Loucy (cell line): ENCODE measurements at regions not wholly inside any gene's neighbourhood (a gene's known extent, or its start where the extent isn't known, plus 50 kb on each side); places are given as distances from the start of the nearest gene placed in this dataset.

Source experiments
- H2AFZ ChIP-seq: fragments of 200-600 bp; sonication (generic); 2 replicates; pipeline ENCODE4 v1.6.0; 2016; ENCODE audit warnings: antibody characterized with exemption, mild to moderate bottlenecking, low read length, moderate library complexity
- H3F3A ChIP-seq: fragments of 200-600 bp; 2 replicates; pipeline ENCODE4 v1.6.0; 2016; ENCODE audit warnings: antibody characterized with exemption, low read depth, mild to moderate bottlenecking
- H3K27me3 ChIP-seq: fragments of 200-600 bp; sonication (generic); 2 replicates; pipeline ENCODE4 v1.6.1; 2014; ENCODE audit warnings: low read length, mild to moderate bottlenecking; ENCODE audit not compliant: insufficient read depth, poor library complexity, severe bottlenecking
- H3K36me3 ChIP-seq: fragments of 200-600 bp; sonication (generic); 2 replicates; pipeline ENCODE4 v1.6.1; 2016; ENCODE audit warnings: low read length; ENCODE audit not compliant: insufficient read depth
- H3K4me1 ChIP-seq: fragments of 200-600 bp; sonication (generic); 2 replicates; pipeline ENCODE4 v1.5.1; 2014; ENCODE audit warnings: low read length, mild to moderate bottlenecking; ENCODE audit not compliant: insufficient read depth, poor library complexity, severe bottlenecking
- H3K4me2 ChIP-seq: fragments of 200-600 bp; sonication (generic); 2 replicates; pipeline ENCODE4 v1.6.0; 2014; ENCODE audit warnings: antibody characterized with exemption, low read length, low read depth, mild to moderate bottlenecking; ENCODE audit not compliant: poor library complexity, severe bottlenecking
- H3K4me3 ChIP-seq: fragments of 200-600 bp; sonication (generic); 2 replicates; pipeline ENCODE4 v1.5.1; 2014; ENCODE audit warnings: low read length, mild to moderate bottlenecking, mixed read lengths; ENCODE audit not compliant: poor library complexity, severe bottlenecking
- H3K79me2 ChIP-seq: fragments of 200-600 bp; sonication (generic); 2 replicates; pipeline ENCODE4 v1.6.1; 2014; ENCODE audit warnings: low read length; ENCODE audit not compliant: insufficient read depth
- H3K9ac ChIP-seq: fragments of 200-600 bp; sonication (generic); 2 replicates; pipeline ENCODE4 v1.6.0; 2014; ENCODE audit warnings: mild to moderate bottlenecking, low read depth, low read length, moderate library complexity; ENCODE audit not compliant: poor library complexity, severe bottlenecking
- H3K9me2 ChIP-seq: fragments of 200-600 bp; sonication (generic); replicated peaks from 2 replicates; pipeline ENCODE4 v1.6.1; 2016; ENCODE audit warnings: low read depth, low read length, mixed read lengths
- H3K9me3 ChIP-seq: fragments of 200-600 bp; sonication (generic); 2 replicates; pipeline ENCODE4 v1.6.1; 2014; ENCODE audit warnings: mild to moderate bottlenecking, antibody characterized with exemption, low read length, low read depth; ENCODE audit not compliant: insufficient read depth
- H4K20me1 ChIP-seq: fragments of 200-600 bp; sonication (generic); 2 replicates; pipeline ENCODE4 v1.6.0; 2014; ENCODE audit warnings: antibody characterized with exemption, low read length, mild to moderate bottlenecking; ENCODE audit not compliant: insufficient read depth, poor library complexity, severe bottlenecking
- EZH2phosphoT487 ChIP-seq: fragments of 200-600 bp; IDR thresholded peaks from 2 replicates; pipeline ENCODE4 v1.6.1; 2018; ENCODE audit warnings: antibody characterized with exemption, mild to moderate bottlenecking, moderate library complexity, borderline replicate concordance
- TF ChIP-seq, protein P1 (sequence below): fragments of 200-600 bp; sonication (generic); conservative IDR thresholded peaks from 2 replicates; pipeline ENCODE4 v1.5.1; 2014; ENCODE audit warnings: mild to moderate bottlenecking, antibody characterized with exemption, low read length

GRCh38 chr1:83794384-83794783 lies 204.5 kb downstream of the TTLL7 start:
- H3F3A ChIP-seq = no peaks in the 10 kb centered on the region
- no peak overlapping the region for H3K4me2 ChIP-seq
- H3K4me3 ChIP-seq = no peak overlapping the region
- TF ChIP-seq, protein P1, sequence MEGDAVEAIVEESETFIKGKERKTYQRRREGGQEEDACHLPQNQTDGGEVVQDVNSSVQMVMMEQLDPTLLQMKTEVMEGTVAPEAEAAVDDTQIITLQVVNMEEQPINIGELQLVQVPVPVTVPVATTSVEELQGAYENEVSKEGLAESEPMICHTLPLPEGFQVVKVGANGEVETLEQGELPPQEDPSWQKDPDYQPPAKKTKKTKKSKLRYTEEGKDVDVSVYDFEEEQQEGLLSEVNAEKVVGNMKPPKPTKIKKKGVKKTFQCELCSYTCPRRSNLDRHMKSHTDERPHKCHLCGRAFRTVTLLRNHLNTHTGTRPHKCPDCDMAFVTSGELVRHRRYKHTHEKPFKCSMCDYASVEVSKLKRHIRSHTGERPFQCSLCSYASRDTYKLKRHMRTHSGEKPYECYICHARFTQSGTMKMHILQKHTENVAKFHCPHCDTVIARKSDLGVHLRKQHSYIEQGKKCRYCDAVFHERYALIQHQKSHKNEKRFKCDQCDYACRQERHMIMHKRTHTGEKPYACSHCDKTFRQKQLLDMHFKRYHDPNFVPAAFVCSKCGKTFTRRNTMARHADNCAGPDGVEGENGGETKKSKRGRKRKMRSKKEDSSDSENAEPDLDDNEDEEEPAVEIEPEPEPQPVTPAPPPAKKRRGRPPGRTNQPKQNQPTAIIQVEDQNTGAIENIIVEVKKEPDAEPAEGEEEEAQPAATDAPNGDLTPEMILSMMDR = no peak
- no peak for TF ChIP-seq EZH2phosphoT487
- no peaks in the 10 kb centered on the region for H3K4me1 ChIP-seq
- H3K27me3 ChIP-seq = no peaks in the 10 kb centered on the region
- H3K79me2 ChIP-seq = no peaks in the 10 kb centered on the region
- no peaks in the 10 kb centered on the region for H3K36me3 ChIP-seq
- H2AFZ ChIP-seq = no peak overlapping the region
- H3K9ac ChIP-seq = no peak overlapping the region
- no peaks in the 10 kb centered on the region for H3K9me3 ChIP-seq
- no peaks in the 10 kb centered on the region for H3K9me2 ChIP-seq
- H4K20me1 ChIP-seq = no peaks in the 10 kb centered on the region

DNA sequence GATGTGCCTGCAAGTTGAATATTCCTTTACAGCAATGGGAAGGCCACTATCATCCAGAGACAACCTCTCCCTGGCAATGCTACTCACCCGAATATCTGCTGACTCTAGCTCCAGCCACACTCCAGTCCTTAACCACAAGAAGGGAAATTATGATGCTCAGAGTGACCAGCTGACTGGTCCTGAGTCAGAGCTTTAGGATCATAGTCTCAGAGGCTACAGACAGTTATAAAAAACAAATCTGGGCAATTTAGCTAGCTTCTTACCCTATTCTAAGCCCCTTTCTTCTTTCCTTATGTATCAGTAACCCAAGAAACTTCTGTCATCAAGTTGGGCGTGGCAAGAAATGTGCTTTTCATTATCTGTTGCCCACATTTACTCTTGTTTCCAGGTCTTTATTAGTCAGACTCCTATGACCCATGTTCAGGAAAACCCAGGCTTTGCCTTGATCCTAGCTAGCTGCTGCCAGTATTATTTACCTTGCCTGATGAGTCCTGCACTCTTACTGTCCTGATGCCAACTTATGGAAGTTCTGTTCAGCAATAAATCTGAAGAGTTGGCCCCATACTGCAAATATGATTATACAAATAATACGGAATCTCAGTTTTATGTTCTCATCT lies 207.0 kb downstream of the TTLL7 start:
- no peak for TF ChIP-seq EZH2phosphoT487
- TF ChIP-seq, protein P1 = no peak
- H3K4me3 ChIP-seq = no peak overlapping the region

DNA sequence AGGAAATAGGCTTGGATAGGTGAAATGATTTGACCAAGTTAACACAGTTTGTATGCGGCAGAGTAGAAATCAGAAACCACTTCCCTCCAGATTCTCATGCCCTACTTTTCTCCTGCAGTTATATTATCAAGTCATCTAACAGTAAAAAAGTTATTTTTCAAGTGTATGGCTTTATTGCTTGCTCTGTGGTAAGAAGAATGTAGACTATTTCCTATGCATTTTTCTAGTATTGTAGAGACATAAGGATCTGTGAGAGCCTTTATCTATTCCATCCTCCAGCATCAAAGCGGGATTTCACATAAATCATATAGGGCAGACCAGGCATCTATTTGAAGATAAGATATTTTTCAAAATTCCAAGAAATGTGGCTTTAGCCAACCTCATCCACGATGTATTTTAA lies 208.5 kb downstream of the TTLL7 start:
- no peak overlapping the region for H3K4me3 ChIP-seq
- H3K4me1 ChIP-seq = no peaks in the 10 kb centered on the region
- no peak for TF ChIP-seq EZH2phosphoT487
- TF ChIP-seq, protein P1 = no peak
- H4K20me1 ChIP-seq = no peaks in the 10 kb centered on the region
- no peak overlapping the region for H3K9ac ChIP-seq
- no peak overlapping the region for H3K4me2 ChIP-seq
- no peaks in the 10 kb centered on the region for H3K36me3 ChIP-seq
- H3F3A ChIP-seq = no peaks in the 10 kb centered on the region
- H3K9me2 ChIP-seq = no peaks in the 10 kb centered on the region
- H3K79me2 ChIP-seq = no peaks in the 10 kb centered on the region
- no peaks in the 10 kb centered on the region for H3K27me3 ChIP-seq
- no peaks in the 10 kb centered on the region for H3K9me3 ChIP-seq
- H2AFZ ChIP-seq = no peak overlapping the region

More for the DNA sequence above, 207.0 kb downstream of the TTLL7 start:
- Histone ChIP-seq H2AFZ (no peak overlapping the region), H3F3A (no peaks in the 10 kb centered on the region), H3K4me1 (no peaks in the 10 kb centered on the region), H3K79me2 (no peaks in the 10 kb centered on the region), H3K9me2 (no peaks in the 10 kb centered on the region), H4K20me1 (no peaks in the 10 kb centered on the region), H3K9me3 (no peaks in the 10 kb centered on the region), H3K9ac (no peak overlapping the region), H3K27me3 (no peaks in the 10 kb centered on the region), H3K4me2 (no peak overlapping the region), H3K36me3 (no peaks in the 10 kb centered on the region)
